HepG2 (cell line): ENCODE measurements at regions not wholly inside any gene's neighbourhood (a gene's known extent, or its start where the extent isn't known, plus 50 kb on each side); places are given as distances from the start of the nearest gene placed in this dataset.
"Not testable (repeated sequence)": the region's sequence is repeated elsewhere in the genome, so short reads cannot be mapped to it uniquely, and the experiment has no call there.

ENCODE experiments used
- CHD4 ChIP-seq: fragments of 200-600 bp; sonication (generic); IDR thresholded peaks from 2 replicates; pipeline ENCODE4 v1.7.0; 2017; ENCODE audit warnings: mild to moderate bottlenecking, low read length, borderline replicate concordance
- CTCF ChIP-seq: sonication (generic); formaldehyde crosslinking; IDR thresholded peaks from 2 replicates; pipeline ENCODE4 v1.5.0; 2020; ENCODE audit warnings: mild to moderate bottlenecking, missing genetic modification reagents, moderate library complexity
- HNRNPL ChIP-seq: fragments of 200-400 bp; formaldehyde crosslinking; IDR thresholded peaks from 2 replicates; pipeline ENCODE4 v1.6.1; 2017; ENCODE audit warnings: mild to moderate bottlenecking, low read depth, low read length
- PCBP1 ChIP-seq: fragments of 200-400 bp; formaldehyde crosslinking; IDR thresholded peaks from 2 replicates; pipeline ENCODE4 v1.6.1; 2017; ENCODE audit warnings: mild to moderate bottlenecking, low read depth, low read length, borderline replicate concordance
- ZNF138 ChIP-seq: sonication (generic); formaldehyde crosslinking; IDR thresholded peaks from 2 replicates; pipeline ENCODE4 v1.5.0; 2020; ENCODE audit warnings: mild to moderate bottlenecking, low read depth, missing genetic modification reagents
- ZNF614 ChIP-seq: IDR thresholded peaks from 2 replicates; pipeline ENCODE4 v1.6.1; 2018; ENCODE audit warnings: missing biosample characterization, missing genetic modification reagents, inconsistent platforms, borderline replicate concordance
- ZSCAN20 ChIP-seq: sonication (generic); formaldehyde crosslinking; IDR thresholded peaks from 2 replicates; pipeline ENCODE4 v1.4.0; 2020; ENCODE audit warnings: missing genetic modification reagents, mild to moderate bottlenecking, borderline replicate concordance

DNA sequence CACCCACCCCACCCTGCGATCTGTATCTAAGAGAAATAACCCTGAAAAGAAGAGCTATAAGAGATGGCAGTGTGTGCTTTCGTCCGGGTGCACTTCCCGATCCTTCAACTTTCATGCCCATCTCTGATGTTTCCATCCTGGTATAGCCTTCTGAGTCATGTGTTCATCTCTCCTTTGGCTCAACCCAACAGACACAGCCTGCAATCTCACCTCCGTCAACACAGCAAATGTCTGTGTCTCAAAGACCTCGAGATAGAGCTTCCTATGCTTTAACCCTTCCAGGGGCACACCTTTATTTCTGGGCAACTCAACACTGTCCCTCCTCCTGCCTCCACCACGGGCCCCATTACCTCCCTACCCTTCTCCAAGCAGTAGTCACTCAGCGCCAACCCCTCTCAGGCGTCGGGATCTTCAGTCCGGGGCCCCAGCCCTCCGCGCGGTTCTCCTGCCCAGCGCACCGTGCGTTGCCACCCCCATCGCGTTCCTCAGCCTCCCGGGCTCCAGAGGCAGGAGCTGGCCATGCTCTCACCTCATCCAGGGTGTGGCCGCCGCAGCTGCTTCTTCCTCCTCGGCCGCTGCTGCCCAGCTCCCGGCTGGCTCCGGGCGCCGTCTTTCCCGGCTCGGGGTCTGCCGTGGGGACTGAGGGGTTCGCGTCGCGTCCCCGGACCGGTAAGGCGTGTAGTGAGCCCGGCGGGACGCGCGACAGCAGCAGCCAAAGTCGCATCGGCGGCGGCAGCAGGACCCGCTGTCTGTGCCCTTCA is 153.7 kb upstream of the NBPF19 start:
- TF ChIP-seq CTCF (CRISPR knock-in tag); HNRNPL; ZSCAN20 (CRISPR knock-in tag); ZNF614 (CRISPR knock-in tag); ZNF138 (CRISPR knock-in tag); PCBP1; CHD4: not testable (repeated sequence)
